ENCODE measurements at regions not wholly inside any gene's neighbourhood (a gene's known extent, or its start where the extent isn't known, plus 50 kb on each side); places are given as distances from the start of the nearest gene placed in this dataset.

- TF ChIP-seq MXI1 (IDR thresholded peaks at IDR 0.05; ENCODE audit: borderline replicate concordance, low read depth, low read length), result no peak
Measured at GRCh38 chr4:187921946-187922623, 73.5 kb upstream of the ZFP42 start (continued).

- no peaks in the 10 kb centered on the region for H3K9me1 ChIP-seq (ENCODE audit: insufficient read depth, low read length)
- no peaks in the 10 kb centered on the region for H3K79me1 ChIP-seq (ENCODE audit: low read depth in 1 of 2, low read length in 2 of 2)
- no peak overlapping the region for H2AK9ac ChIP-seq (replicated peaks; ENCODE audit: low read depth, low read length, poor library complexity)
- 83% methylated on average over 4 of the region's 7 CpGs; no CpG with 5 or more reads in 1 of the 2 experiments for WGBS, 2 experiments (ENCODE audit: extremely low coverage in 2 of 2, insufficient read length in 1 of 2)
- DNase-seq (no peak), ATAC-seq (ENCODE audit: low read depth) (no peak)
- POLR2A ChIA-PET (ENCODE audit: unreplicated experiment), result no interaction called here
- H2AK5ac ChIP-seq (ENCODE audit: low read depth, low read length), result no peak overlapping the region
- H3K14ac ChIP-seq (replicated peaks; ENCODE audit: low read depth, low read length), result no peak overlapping the region
- in situ Hi-C loops (cut with MboI; ENCODE audit: low sequenced_read_pairs) (no loop called here), dilution Hi-C loops (cut with HindIII; ENCODE audit: low sequenced_read_pairs, unreplicated experiment) (no loop called here), intact Hi-C loops (cut with micrococcal nuclease) (loop anchor here (10.0 kb wide), 2 partner anchors 264 to 1084 kb away; no protein-coding TSS in a partner anchor)
- CTCF ChIA-PET, result no interaction called here
- H3K9me3 ChIP-seq (ENCODE audit: control insufficient read depth, insufficient read depth, low read length), result no peaks in the 10 kb centered on the region
- no peak overlapping the region for H3K4ac ChIP-seq (ENCODE audit: low read depth, low read length)
- BruUV-seq (replicated peaks), result no TSS peak
- no peak overlapping the region for H4K8ac ChIP-seq (ENCODE audit: low read depth in 2 of 2, low read length in 2 of 2)
- no peak overlapping the region for H4K5ac ChIP-seq (ENCODE audit: low read depth, low read length)
- H3K23ac ChIP-seq (ENCODE audit: low read depth, low read length), result no peak overlapping the region
- H3K27ac ChIP-seq (ENCODE audit: insufficient read depth, low read length), result no peak overlapping the region
- TF ChIP-seq USF2 (IDR thresholded peaks at IDR 0.05; ENCODE audit: low read depth, low read length) (no peak), POLR2A (IDR thresholded peaks at IDR 0.05; ENCODE audit: low read depth, low read length) (no peak), RFX5 (IDR thresholded peaks at IDR 0.05; ENCODE audit: low read depth, low read length) (no peak)
- no peak overlapping the region for H2AFZ ChIP-seq (replicated peaks; ENCODE audit: low read length, poor library complexity)
- peaks cover 2% of the 10 kb centered on the region; the same call in 1 of the 2 replicates for H3K4me1 ChIP-seq (ENCODE audit: control insufficient read depth, insufficient read depth, low read length)
- no peak overlapping the region for H3K4me3 ChIP-seq (ENCODE audit: insufficient read depth, low read depth, low read length)
- H2BK20ac ChIP-seq (ENCODE audit: low read depth, low read length), result no peak overlapping the region
- no peak overlapping the region for H3K4me2 ChIP-seq (ENCODE audit: low read depth, low read length)
- H3K18ac ChIP-seq (ENCODE audit: low read depth, low read length), result no peak overlapping the region
- H2BK5ac ChIP-seq (ENCODE audit: low read depth, low read length, poor library complexity, severe bottlenecking), result no peak overlapping the region
- H3K56ac ChIP-seq (ENCODE audit: extremely low read depth, insufficient read depth, low read length), result no peak overlapping the region
- H3K9ac ChIP-seq (ENCODE audit: low read depth, low read length), result no peak overlapping the region
- H4K91ac ChIP-seq (ENCODE audit: insufficient read depth, low read depth, low read length), result no peak overlapping the region
- H2BK15ac ChIP-seq (ENCODE audit: low read depth, low read length), result no peak overlapping the region
- H2BK120ac ChIP-seq (ENCODE audit: low read depth, low read length), result no peak overlapping the region
- H3K36me3 ChIP-seq (ENCODE audit: control insufficient read depth, insufficient read depth, low read length), result no peaks in the 10 kb centered on the region
- H4K20me1 ChIP-seq (ENCODE audit: insufficient read depth, low read length), result no peaks in the 10 kb centered on the region
- no peaks in the 10 kb centered on the region for H3K27me3 ChIP-seq (ENCODE audit: control insufficient read depth, insufficient read depth, low read length)
Measured at GRCh38 chr4:187929024-187929423, 66.5 kb upstream of the ZFP42 start.
